Muscle of back (tissue), 3 donors: ENCODE measurements at regions not wholly inside any gene's neighbourhood (a gene's known extent, or its start where the extent isn't known, plus 50 kb on each side); places are given as distances from the start of the nearest gene placed in this dataset.

Experiments
- DNase-seq, 3 donors: peaks; one replicate each; pipeline versions ENCODE4 v3.0.0 to v3.0.0-alpha.2; 2013

DNA sequence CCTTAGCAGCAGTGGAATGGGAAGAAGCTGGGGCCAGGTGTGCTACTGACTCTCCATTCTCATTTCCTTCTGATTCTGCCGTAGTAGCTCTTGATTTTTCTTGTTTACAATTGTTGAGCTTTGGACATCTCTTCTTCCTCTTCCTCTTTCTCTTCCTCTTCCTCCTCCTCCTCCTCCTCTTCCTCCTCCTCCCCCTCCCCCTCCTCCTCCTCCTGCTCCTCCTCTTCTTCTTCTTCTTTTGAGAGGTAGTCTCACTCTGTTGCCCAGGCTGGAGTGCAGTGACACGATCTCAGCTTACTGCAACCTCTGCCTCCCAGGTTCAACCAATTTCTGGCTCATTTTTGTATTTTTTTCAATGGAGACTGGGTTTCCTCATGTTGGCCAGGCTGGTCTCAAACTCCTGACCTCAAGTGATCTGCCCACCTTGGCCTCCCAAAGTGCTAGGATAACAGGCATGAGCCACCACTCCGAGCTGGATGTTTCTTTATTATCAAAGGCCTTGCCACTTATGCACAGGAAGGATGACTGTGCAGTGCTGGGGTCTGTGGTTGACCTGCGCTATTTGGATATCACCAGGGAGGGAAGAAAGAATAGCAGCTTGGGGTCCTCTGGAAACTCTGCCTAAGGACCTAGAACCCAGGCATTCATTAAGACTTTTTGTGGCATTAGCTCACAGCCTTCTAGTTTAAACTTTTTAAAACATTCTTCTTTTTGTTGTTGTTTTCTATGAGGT is 127.8 kb upstream of the KCNJ16 start:
- DNase-seq: no peak

GRCh38 chr17:69948406-69948805 is 126.6 kb upstream of the KCNJ16 start:
- no peak for DNase-seq

- peak in 2 of 3 donors; percentile 24 to 58 for DNase-seq
Observed at GRCh38 chr17:69949496-69949895, 125.5 kb upstream of the KCNJ16 start.

GRCh38 chr17:69949973-69950695 is 124.9 kb upstream of the KCNJ16 start:
- DNase-seq: peak in 2 of 3 donors; percentile 51 to 82

- peak in 1 of 3 donors; percentile 54 for DNase-seq
Observed at GRCh38 chr17:69950701-69951418, 124.2 kb upstream of the KCNJ16 start.

GRCh38 chr17:69954241-69954925 is 120.6 kb upstream of the KCNJ16 start:
- no peak for DNase-seq

DNA sequence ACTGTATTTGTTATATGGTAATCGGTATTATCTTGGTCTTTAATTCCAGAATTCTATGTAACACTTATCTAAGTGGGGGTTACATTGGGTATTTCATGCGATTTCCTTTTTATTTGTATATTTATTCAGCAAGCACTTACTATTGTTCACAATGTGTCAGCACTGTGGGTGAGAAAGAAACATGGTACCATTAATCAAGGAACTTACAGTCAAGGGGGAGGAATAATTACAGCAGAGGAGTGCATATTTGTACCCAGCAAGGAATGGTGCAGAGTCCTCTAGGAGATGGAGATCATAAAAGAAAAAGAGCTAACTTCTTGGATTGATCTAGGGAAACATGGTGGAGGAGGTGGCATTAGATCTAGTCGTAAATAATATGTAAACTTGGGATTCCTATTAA is 117.0 kb upstream of the KCNJ16 start:
- no peak for DNase-seq

- no peak for DNase-seq
Observed at GRCh38 chr17:69959283-69959682, 115.7 kb upstream of the KCNJ16 start.

DNA sequence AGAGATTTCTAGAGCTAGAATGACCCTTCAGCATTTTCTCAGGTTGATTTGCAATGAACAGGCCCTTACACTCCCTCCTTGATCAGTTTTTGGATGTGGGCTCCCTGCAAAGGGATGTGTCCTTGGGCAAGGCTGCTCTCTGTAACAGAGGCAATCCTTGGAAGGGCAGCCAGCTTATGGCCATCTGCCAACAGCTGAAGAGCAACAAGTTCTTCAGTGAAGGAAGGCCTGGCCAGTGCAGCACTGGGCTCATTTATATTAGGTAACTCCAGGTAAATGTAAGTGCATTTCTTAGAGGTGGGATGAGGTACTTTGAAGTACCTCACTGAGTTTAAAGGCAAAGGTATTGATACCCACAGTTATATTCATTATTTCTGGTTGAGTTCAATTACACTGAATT is 114.3 kb upstream of the KCNJ16 start:
- DNase-seq: peak; percentile 26 to 41 (median 36)

DNA sequence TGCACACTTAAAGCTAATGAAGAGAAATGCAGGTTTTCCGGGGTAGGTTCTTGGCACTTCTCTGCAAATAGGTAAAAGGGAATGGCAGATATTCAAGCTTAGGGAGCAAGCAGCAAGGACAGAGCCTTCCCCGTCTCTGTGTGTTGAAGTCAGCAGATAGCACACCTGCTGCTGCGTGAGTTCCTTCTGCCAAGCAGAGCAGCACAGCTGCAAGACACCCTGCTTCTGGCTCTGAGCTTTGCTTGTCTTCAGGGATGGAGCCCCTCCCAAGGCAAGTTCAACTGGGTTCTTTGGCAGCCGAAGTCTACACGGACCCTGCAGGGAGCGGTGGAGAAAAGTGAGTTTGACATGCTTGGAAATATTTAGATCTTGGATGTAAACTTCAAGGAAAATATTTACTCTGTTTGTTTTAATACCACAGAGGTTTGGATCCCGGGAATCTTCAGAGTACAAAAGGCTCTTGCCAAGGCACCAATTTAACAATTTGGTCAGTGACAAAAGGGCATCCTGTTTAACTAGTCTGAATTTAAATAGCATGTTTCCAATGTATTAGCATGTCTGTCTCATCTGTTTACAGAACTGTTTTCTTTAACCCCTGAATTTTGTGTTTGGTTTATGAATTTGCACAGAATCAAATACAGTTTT is 113.4 kb upstream of the KCNJ16 start:
- peak; percentile 88 to 92 (median 91) for DNase-seq

GRCh38 chr17:69962436-69962995 is 112.5 kb upstream of the KCNJ16 start:
- DNase-seq: peak in 2 of 3 donors; percentile 16 to 48

- peak in 1 of 3 donors; percentile 63 for DNase-seq
Observed at GRCh38 chr17:69967910-69968411, 107.1 kb upstream of the KCNJ16 start.

- no peak for DNase-seq
Observed at GRCh38 chr17:69969897-69970296, 105.1 kb upstream of the KCNJ16 start.

GRCh38 chr17:69972251-69972650 is 102.8 kb upstream of the KCNJ16 start:
- no peak for DNase-seq

GRCh38 chr17:69975808-69976207 is 99.2 kb upstream of the KCNJ16 start:
- no peak for DNase-seq

- no peak for DNase-seq
Observed at GRCh38 chr17:69978056-69978646, 96.9 kb upstream of the KCNJ16 start.

DNA sequence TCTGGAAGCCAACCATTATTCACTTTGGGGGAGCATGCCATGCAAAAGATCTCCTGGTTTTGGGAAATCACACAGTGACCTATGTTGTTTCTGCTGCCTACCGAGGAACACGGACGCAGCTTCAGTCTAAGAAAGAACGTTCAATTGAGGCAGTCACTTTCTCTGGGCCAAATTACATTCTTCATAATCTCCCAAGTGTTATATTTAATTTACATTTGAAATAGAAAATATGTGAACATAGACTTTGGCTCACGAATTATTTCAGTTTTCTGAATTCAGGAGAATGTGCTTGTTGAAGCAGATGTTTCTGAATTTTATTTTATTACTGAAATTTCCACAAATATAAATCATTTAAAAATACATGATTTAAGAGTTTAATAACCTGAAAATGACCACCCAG is 93.6 kb upstream of the KCNJ16 start:
- DNase-seq: no peak

DNA sequence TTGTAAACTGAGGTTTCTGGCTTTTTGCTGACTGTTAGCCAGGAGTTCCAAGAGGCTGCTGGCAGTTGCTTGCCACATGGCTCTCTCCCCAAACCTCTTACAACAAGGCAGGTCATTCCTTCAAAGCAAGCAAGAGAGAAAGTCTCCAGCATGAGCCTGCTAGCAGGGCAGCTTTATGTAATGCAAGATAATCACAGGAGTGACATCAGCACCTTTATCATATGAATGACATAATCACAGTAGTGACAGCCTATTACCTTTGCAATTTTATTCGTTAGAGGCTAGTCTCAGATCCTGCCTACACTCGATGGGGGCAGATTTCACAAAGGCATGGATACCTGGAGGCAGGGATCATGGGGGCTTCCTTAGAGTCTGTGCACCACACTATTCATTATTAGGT is 79.5 kb upstream of the KCNJ16 start:
- DNase-seq: no peak

DNA sequence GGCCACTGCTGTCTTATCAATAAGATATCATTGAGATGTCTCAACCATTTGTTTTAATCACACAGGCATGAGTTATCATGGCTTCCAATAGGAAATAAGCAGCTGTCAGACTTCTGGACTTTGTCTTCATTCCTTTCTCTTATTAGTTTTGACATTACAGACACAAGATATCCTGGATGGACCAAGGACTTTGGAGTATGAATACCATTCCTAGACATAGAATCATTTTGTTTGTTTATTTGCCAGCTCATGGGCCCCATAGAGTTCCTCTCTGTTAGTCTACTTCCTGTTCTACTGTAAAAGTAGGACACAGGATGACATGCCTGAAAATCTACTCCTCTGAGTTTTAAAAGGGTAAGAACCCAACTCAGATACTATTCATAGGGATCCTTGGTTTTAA is 77.7 kb upstream of the KCNJ16 start:
- DNase-seq: no peak

GRCh38 chr17:69999253-69999652 is 75.8 kb upstream of the KCNJ16 start:
- DNase-seq: no peak

DNA sequence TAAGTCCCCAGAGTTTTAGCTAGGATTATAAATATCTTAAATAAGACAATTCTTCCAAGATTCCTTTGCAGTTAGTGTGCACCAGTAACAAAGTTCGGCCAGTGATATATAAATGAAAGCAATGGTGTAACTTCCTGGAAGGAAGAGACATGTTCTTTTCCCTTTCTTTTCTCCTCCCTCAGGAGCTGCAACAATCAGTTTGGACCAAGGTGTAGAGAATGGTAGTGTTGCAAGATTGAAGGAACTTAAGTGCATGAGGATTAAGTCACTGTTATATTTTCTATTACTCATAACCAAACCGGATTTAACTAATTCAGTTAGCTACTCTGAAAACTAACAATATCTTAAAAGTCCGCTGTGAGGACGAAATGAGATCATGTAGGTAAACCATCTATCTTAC is 68.9 kb upstream of the KCNJ16 start:
- DNase-seq: no peak
